ENCODE measurements at regions not wholly inside any gene's neighbourhood (a gene's known extent, or its start where the extent isn't known, plus 50 kb on each side); places are given as distances from the start of the nearest gene placed in this dataset.

GRCh38 chr2:114031605-114032505 lies 142.0 kb downstream of the ACTR3 start:
- H3K36me3 ChIP-seq (ENCODE audit: insufficient read depth, low read length): no peaks in the 10 kb centered on the region
- no TSS peak for BruUV-seq (replicated peaks)
- intact Hi-C loops (cut with micrococcal nuclease; ENCODE audit: unreplicated experiment): no loop called here
- no peak overlapping the region for H2AFZ ChIP-seq (ENCODE audit: low read length)
- no peak overlapping the region for H3K4me3 ChIP-seq (ENCODE audit: low read depth, low read length, poor library complexity, severe bottlenecking)
- H3K4me1 ChIP-seq (ENCODE audit: insufficient read depth, low read length, poor library complexity, severe bottlenecking): no peaks in the 10 kb centered on the region
- ChIA-PET CTCF (ENCODE audit: unreplicated experiment) (no interaction called here), POLR2A (no interaction called here)
- no peak overlapping the region for H3K27ac ChIP-seq (ENCODE audit: low read depth, low read length, poor library complexity, severe bottlenecking)
- DNase-seq (ENCODE audit: low spot score): no peak
- H3K79me2 ChIP-seq (ENCODE audit: insufficient read depth, low read depth, low read length): no peaks in the 10 kb centered on the region
- H3K9me2 ChIP-seq (ENCODE audit: insufficient read depth, low read length): no peaks in the 10 kb centered on the region
- TF ChIP-seq, protein P1, sequence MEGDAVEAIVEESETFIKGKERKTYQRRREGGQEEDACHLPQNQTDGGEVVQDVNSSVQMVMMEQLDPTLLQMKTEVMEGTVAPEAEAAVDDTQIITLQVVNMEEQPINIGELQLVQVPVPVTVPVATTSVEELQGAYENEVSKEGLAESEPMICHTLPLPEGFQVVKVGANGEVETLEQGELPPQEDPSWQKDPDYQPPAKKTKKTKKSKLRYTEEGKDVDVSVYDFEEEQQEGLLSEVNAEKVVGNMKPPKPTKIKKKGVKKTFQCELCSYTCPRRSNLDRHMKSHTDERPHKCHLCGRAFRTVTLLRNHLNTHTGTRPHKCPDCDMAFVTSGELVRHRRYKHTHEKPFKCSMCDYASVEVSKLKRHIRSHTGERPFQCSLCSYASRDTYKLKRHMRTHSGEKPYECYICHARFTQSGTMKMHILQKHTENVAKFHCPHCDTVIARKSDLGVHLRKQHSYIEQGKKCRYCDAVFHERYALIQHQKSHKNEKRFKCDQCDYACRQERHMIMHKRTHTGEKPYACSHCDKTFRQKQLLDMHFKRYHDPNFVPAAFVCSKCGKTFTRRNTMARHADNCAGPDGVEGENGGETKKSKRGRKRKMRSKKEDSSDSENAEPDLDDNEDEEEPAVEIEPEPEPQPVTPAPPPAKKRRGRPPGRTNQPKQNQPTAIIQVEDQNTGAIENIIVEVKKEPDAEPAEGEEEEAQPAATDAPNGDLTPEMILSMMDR (conservative IDR thresholded peaks at IDR 0.05; ENCODE audit: low read length): no peak
- no peak for TF ChIP-seq EZH2phosphoT487 (IDR thresholded peaks at IDR 0.05; ENCODE audit: borderline replicate concordance, low read depth, low read length)
- no peak overlapping the region for H3K4me2 ChIP-seq (ENCODE audit: low read length)
- no peaks in the 10 kb centered on the region for H4K20me1 ChIP-seq (ENCODE audit: insufficient read depth, low read length)
- no peaks in the 10 kb centered on the region for H3K9me3 ChIP-seq (ENCODE audit: low read length)

DNA sequence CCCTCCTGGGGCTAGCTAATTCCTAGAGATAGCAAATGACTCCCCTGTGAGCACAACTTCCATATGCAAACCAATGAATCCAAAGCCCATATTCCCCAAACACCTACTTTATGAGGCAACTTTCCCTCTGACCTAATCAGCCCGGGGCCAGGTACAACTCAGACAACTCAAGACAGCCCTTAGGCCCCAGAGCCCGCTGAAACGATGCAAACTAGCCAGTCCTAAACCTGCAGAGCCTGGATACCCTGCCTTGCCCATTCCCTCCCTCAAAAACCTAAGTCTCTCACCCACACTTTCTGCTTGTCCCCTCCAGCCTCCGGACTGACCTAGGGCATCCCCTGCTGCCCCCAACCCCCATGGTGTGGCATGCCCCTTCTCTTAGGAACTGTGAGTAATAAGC lies 142.8 kb downstream of the ACTR3 start:
- no peaks in the 10 kb centered on the region for H3K9me3 ChIP-seq (ENCODE audit: low read length)
- H3K79me2 ChIP-seq (ENCODE audit: insufficient read depth, low read depth, low read length): no peaks in the 10 kb centered on the region
- ChIA-PET POLR2A (interaction anchor here (0.7 kb wide), 1 partner anchor 180 kb away, joined by 3 read pairs; no protein-coding TSS in a partner anchor), CTCF (ENCODE audit: unreplicated experiment) (no interaction called here)
- no TSS peak for BruUV-seq (replicated peaks)
- TF ChIP-seq, protein P1 (conservative IDR thresholded peaks at IDR 0.05; ENCODE audit: low read length): no peak
- TF ChIP-seq EZH2phosphoT487 (IDR thresholded peaks at IDR 0.05; ENCODE audit: borderline replicate concordance, low read depth, low read length): no peak
- H4K20me1 ChIP-seq (ENCODE audit: insufficient read depth, low read length): no peaks in the 10 kb centered on the region
- intact Hi-C loops (cut with micrococcal nuclease; ENCODE audit: unreplicated experiment): no loop called here
- DNase-seq (ENCODE audit: low spot score): no peak
- H3K27ac ChIP-seq (ENCODE audit: low read depth, low read length, poor library complexity, severe bottlenecking): no peak overlapping the region
- H3K9me2 ChIP-seq (ENCODE audit: insufficient read depth, low read length): no peaks in the 10 kb centered on the region
- no peak overlapping the region for H3K4me3 ChIP-seq (ENCODE audit: low read depth, low read length, poor library complexity, severe bottlenecking)
- H3K4me1 ChIP-seq (ENCODE audit: insufficient read depth, low read length, poor library complexity, severe bottlenecking): no peaks in the 10 kb centered on the region
- no peak overlapping the region for H3K4me2 ChIP-seq (ENCODE audit: low read length)
- no peaks in the 10 kb centered on the region for H3K36me3 ChIP-seq (ENCODE audit: insufficient read depth, low read length)
- no peak overlapping the region for H2AFZ ChIP-seq (ENCODE audit: low read length)

DNA sequence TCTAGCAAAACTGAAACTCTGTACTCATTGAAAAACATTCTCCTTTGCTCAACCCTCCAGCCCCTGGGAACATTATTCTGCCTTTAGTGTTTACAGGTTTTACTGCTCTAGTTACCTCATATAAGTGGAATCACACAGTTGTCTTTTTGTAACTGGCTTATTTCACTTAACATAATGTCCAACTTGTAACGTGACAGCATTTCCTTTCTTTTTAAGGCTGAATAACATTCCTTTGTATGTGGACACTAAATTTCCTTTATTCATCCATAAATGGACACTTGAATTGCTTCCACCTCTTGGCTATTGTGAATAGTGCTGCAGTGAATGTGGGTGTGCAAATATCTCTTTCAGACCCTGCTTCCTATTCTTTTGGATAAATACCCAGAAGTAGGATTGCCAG lies 144.9 kb downstream of the ACTR3 start:
- intact Hi-C loops (cut with micrococcal nuclease; ENCODE audit: unreplicated experiment): no loop called here
- CTCF ChIA-PET (ENCODE audit: unreplicated experiment): no interaction called here

More for the DNA sequence above, 144.9 kb downstream of the ACTR3 start:
- POLR2A ChIA-PET: no interaction called here
- no peak overlapping the region for H2AFZ ChIP-seq (ENCODE audit: low read length)
- no peak for TF ChIP-seq EZH2phosphoT487 (IDR thresholded peaks at IDR 0.05; ENCODE audit: borderline replicate concordance, low read depth, low read length)
- TF ChIP-seq, protein P1 (conservative IDR thresholded peaks at IDR 0.05; ENCODE audit: low read length): no peak
- no peaks in the 10 kb centered on the region for H3K9me3 ChIP-seq (ENCODE audit: low read length)
- no peak overlapping the region for H3K4me2 ChIP-seq (ENCODE audit: low read length)
- H3K36me3 ChIP-seq (ENCODE audit: insufficient read depth, low read length): no peaks in the 10 kb centered on the region
- H3K4me1 ChIP-seq (ENCODE audit: insufficient read depth, low read length, poor library complexity, severe bottlenecking): no peaks in the 10 kb centered on the region
- BruUV-seq (replicated peaks): no TSS peak
- no peaks in the 10 kb centered on the region for H3K9me2 ChIP-seq (ENCODE audit: insufficient read depth, low read length)
- H3K79me2 ChIP-seq (ENCODE audit: insufficient read depth, low read depth, low read length): no peaks in the 10 kb centered on the region
- DNase-seq (ENCODE audit: low spot score): no peak
- H4K20me1 ChIP-seq (ENCODE audit: insufficient read depth, low read length): no peaks in the 10 kb centered on the region
- H3K4me3 ChIP-seq (ENCODE audit: low read depth, low read length, poor library complexity, severe bottlenecking): no peak overlapping the region
- H3K27ac ChIP-seq (ENCODE audit: low read depth, low read length, poor library complexity, severe bottlenecking): no peak overlapping the region

All from OCI-LY7 (cell line).